NCI-H524 treated with DMSO at 0.1 percent for 48 hours (cell line): ENCODE measurements at regions not wholly inside any gene's neighbourhood (a gene's known extent, or its start where the extent isn't known, plus 50 kb on each side); places are given as distances from the start of the nearest gene placed in this dataset.

Experiments
- DNase-seq: peaks from one replicate; lab custom pipeline; 2025; lab: John Stamatoyannopoulos, UW

DNA sequence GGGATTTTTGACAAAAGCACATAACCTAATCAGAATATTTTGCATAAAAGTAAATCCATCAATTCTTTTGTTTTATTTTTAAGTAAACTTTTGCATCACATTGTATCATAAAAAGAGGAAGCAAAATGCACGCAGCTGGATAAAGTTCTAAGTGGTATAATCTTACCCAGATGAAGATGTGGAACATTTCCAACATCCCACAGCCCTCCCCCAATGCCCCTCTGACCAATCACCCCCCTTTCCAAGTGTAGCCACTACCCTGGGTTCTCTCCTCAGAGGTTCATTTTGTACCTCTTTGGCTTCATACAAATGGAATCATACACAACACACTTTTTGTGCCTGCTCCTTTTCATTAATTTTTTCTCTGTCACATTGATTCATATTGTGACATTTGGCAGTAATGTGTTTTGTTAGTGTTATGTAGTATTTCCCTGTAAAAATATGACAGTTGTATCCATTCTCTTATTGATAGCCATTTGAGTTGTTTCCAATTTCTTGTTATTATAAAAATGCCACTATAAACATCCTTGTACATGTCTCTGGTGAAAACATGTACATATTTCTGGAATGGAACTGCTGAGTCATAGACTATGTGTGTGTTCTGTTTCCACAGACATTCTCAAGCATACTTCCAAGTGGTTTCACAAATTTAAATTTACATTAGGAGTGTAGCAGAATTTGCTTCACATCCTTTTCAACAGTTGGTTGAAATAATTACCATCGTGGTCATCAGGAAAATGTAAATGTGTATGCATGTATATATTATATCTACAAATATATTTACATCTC, 92.9 kb upstream of the SYNDIG1 start:
- no peak for DNase-seq

DNA sequence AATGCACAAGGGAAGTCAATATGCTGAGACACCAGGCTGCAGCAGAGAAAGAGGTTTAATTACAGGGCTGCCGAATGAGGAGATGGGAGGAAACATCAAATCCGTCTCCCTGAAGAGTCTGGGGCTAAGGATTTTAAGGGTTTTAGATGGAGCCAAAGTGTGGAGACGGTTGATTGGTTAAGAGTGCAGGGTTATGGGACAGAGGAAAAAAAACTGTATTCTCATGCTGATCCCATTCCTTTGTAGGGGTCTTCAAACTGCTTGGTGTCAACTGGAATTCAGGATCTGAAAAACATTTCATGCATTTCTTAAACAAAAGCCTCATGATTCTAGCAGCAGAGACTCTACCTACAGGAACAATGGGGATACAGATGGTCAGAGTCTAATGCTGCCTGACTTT, 96.1 kb upstream of the SYNDIG1 start:
- DNase-seq, result no peak

DNA sequence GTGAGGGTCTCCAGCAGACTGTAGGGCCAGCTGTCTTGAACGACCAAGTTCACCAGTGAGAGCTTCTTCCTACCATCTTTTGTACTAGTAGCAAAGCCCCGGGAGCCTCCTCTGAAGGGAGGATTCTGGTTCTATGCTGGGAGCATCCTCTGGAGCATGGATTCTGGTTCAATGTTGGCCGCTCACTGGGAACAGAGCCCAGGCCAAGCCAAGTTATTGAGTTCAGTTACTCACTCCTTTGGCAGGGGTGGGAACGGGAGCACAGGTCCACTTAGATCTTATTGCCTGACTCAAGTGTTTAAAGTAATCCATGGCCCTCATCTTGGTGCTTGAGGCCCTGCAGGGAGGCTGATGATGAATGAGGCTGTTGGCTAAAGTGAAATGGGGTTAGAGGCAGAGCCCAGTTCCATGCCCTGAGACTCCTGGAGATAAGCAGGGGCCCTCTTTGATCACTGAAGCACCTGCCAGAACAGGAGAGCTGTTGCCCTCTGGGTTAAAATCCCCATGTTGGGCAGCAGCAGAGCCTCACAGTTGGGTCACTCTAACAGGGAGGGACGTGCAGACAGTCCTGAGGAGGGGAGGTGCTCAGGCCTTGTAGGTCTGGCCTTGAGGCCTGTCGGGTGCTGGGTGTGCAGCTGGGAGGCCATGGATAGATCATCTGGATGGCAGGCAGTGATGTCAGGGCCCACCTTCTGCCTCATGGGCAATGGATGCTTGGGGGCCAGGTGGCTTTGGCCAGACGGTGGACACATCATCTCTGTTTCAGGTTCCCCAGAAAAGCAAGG, 98.3 kb upstream of the SYNDIG1 start:
- DNase-seq, result no peak

DNA sequence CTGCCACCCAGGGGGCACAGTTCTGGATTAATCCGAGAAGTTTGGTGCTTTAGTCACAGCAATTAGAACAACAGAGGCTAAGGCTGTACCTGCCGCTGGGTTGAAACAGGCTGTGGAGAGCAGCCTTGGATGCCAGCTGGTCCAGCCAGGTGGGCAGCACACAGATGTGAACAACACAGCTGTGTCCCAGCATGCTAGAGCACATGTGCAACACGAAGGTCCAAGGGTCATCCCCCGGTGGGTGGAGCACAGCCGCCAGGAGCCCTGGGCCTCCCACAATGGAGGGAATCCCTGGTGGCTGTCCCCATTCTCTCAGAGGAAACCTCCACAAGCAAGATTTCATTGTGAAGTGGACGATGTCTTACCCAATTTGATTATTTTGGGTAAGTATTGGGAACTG, 99.2 kb upstream of the SYNDIG1 start:
- no peak for DNase-seq

DNA sequence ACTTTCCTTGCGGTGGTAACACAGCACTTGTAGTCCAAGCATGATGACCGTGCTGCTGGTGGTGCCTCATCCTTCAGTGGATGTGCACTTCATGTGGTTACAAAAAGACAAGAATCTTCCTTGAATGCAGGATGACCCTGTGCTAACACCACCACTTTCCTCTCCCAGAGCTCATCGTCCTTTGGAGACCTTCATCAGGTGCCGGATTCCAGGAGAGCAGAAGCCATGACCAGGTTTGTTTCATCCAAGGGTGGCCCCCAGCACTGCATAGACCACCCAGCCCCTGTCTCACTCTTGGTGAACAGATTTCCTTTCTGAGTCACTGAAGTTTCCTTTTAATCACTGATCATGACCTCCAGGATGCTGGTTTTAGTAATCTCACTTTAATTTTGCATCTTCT, 101.2 kb upstream of the SYNDIG1 start:
- DNase-seq, result no peak

DNA sequence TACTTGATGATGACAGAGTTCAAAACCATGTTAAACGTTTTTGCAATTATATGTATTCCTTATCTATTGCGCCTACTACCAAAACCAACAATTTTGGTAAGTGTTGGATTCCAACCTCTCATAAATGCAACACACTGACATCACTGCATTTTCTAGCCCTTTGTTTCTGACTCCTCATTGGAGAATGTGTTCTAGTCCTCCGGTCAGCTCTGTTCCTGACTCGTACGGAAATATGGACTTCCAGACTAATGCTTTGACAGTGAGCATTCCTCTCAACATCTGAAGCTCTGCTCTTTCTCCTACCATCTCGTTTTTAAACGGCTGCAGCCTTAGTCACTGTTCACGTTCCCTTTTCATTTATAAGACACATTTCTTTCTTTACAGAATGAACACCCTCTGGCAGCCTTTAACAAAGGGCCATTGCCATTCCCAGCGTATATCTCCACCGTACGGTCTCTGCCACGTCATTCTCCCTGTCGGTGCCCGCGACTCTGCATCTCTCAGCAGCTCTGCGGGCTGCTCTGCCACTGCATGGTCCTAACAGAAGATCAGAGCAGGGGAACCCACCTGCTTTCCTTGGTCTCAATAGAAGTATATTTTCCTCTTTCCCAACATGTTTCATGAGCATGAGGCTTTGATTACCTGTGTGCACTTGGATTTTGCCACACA, 103.0 kb upstream of the SYNDIG1 start:
- DNase-seq, result no peak

DNA sequence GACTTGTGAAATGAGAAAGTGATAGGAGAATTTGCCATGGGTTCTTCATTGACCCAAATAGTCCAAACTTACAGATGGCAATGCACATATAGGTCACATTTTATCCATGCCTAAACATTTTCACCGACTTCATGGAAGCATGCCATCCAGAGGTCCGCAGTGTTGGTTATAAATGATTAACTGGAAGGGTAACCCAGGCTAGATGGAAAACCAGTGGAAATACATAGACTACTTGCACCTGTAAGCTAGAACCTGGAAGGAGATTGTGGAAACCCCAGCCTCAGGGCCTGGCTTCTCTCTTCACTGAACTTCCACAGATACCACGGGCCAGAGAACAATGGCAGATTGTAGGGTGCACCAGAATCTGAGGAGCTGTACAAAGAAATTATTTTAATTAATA, 103.8 kb upstream of the SYNDIG1 start:
- no peak for DNase-seq

DNA sequence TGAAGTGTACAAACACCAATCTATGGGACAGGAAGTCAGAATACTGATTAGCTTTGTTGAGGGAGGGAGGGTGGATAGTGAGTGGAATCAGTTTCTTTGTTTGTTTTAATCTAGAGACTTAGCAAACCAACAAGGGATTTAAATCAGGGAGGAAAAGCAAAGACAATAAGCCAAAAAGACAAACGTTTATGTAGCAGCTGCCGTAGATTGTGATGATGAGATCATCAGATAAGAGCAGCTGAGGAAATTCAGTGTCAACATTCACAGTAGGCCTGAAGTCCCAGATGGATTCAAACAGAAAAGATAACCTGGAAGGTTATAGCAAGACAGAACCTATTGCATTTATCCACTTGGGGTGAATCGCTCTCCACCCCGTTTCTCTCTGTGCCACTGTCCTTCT, 104.9 kb upstream of the SYNDIG1 start:
- DNase-seq, result no peak

DNA sequence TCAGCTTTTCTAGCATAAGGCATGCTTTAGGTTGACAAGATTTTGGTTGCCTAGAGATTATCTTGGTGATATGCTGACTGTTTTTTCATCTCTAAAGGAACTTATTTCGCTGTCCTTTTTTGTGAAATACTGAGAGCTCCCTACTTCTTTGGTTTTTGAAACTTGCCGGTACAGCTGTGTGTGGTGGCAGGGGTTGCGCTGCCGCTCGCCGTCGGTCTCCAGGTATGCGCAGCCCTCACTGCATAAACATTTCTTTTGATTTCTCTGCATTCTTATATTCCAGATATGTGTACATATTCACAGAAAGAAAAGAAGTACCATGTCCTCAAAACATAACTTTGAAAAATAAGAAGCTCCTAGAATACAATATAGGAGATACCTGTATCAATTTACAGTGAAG, 106.4 kb upstream of the SYNDIG1 start:
- no peak for DNase-seq

DNA sequence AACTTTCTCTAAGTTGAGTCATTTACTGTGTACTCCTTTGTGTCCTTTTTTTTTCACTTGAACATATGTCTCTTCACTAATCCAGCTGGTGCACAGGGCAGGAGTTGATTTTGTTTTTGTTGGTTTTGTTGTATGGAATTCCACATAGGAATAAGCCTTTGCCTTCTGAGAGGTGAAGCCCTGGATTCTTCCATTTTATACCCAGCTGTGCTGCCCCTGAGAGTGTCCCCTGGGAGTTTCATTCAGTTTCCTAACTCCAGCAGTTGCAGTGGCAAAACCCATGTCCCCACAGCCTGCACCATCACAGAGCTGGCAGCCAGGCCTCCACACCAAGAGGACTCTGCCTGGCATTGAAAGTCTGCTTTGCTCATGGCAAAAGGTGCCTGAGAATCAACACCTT, 107.3 kb upstream of the SYNDIG1 start:
- no peak for DNase-seq

DNA sequence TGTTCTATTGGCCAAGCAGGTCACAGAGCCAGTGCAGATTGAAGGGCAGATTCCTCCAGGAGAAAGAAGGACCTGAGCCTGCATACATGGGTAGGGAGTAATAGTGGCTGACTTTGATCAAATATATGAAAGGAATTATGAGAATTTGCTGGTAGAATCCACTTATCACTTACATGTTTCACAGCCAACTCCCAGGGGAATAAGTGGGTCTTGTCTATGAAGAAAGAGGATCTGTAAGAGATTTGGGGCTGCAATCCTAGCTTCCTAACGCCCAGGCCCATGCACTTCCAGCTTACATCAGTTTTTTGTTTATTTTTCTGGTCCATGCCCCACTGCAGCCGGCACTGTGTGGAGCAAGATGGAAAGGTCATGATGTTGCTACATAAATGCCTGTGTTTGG, 107.9 kb upstream of the SYNDIG1 start:
- DNase-seq, result no peak

DNA sequence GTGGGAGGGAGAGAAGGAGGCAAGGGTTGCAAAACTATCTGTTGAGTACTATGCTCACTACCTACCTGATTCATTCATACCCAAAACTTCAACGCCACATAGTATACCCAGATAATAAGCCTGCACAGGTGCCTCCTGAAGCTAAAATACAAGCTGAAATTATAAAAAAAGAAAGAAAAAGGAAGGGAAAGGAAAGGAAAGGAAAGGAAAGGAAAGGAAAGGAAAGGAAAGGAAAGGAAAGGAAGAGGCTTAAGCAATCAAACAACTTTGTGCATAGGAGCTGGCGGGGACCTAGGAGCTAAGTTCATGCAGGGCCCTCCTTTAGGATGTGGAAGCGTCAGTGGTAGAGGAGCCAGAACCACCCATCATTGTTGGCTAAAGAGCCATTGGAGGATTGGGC, 108.9 kb upstream of the SYNDIG1 start:
- no peak for DNase-seq

DNA sequence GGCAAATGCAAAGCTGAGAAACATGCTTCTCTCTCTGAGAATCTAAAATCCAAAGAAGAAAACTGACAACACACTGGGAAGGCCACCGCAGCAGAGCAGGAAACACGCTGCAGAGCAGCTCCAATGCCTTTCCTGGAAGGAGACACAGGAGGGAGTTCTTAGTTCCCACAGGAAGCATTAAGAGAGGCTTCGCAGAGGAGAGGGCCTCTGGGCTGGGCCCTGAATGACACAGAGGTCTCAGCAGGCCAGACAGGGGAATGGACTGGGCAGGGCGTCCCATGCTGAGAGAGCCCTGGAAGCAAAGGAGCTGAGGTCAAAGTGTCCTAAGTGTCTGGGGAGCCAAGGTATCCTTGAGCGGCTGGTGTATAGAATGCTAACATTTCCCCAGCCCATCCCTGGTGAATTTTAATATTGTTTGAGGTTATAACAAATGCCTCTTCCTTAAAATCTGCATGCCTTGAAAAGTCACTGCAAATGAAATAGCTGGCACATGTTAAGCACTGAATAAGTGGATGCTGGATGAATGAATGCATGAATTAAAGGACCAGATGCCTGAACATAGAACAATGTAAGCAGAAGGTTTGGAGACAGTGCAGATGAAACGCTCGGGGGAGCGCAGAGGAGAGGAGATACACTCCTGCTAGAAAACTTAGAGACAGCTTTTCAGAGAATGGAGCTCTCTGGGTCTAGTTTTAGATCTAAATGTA, 110.0 kb upstream of the SYNDIG1 start:
- no peak for DNase-seq

DNA sequence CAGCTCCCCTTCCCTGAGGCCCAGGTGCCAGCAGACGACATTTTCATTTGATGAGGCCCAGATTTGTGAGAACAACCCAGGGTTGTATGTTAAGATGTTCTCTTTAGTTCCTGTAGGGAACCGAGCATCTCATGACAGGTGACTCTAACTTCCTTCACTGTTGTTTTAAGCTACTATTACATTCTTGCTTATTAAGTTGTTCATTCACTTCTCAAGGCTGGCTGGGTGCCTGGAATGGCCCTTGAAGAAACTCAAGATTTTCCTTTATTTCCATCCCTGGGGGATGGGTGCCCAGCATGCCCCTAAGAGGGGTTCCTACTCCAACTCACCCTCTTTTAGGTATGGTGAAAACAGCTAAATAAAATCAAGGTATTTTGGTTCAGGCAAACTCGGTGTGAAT, 111.5 kb upstream of the SYNDIG1 start:
- DNase-seq, result no peak

DNA sequence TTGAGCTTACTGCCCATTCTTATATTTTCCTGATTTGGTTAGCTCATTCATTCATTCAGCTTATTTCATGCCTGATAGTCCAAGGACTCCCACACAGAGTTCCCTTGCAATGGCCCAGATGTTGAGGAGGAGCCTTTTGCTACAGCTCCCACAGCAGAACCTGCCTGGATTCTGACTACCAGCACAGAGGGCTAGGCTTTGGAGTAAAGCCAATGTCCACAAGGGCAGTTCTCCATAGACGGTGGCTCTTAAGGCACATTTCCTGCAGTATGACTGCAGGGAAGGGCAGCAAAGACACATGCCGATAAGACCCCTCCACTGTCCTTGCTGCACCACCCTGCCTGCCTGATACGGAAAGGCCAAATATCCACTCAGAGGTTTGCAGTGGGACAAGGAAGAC, 112.3 kb upstream of the SYNDIG1 start:
- DNase-seq, result no peak

DNA sequence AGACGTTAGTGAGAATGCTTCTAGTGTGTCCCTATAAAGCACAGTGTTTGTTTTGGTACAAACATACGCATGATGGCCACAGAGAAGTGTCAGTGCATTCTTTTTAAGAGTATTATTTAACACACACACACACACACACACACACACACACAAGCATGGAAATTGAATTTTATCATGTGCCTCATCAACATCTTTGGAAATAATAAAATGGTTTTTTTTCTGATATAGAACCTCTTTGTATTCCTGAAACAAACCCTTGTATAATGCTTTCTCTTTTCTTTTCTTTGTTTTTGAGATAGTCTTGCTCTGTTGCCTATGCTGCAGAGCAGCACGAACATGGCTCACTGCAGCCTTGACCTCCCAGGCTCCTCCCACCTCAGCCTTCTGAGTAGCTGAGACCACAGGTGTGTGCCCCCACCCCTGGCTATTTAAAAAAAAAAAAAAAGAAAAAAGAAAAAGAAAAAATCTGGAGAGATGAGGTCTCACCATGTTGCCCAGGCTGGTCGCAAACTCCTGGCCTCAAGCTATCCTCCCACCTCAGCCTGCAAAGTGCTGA, 116.2 kb upstream of the SYNDIG1 start:
- DNase-seq, result no peak

DNA sequence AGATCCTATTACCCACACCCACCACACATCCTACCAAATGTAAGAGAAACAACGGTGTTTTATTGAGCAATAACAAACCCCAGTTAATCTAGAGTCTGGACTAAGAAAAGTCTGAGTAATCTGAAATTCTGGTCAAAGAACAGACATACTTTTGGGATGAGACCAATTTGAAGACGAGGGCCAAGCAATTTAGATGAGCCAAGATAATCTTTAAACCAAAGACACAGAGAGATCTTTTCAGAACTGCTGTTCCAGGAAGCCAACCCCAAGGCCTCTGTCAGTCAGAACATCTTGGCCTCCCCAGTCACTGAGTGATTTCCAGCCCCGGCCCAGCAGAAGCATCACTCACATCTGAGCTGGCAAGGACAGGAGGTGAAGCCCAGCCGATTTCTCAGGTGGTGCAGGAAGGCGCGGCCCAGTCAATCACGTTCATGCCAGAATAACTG, 118.5 kb upstream of the SYNDIG1 start:
- DNase-seq, result no peak

DNA sequence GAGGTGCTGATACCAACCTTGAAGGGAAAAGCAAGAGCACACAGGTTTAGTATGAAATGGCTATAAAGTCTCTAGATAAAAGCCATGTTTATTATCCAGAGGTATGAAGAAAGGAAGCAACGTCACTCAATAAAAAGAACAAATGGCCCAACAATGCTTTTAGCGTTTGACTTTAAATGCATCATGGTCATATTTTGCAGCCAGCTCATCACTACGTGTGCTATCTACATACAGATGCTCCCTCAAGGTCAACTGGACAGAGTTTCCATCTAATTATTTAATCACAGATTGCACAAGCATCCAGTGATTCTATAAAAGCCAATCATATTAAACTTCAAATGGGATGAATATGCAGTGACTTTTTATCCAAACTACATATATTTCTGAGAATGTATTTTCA, 127.6 kb upstream of the SYNDIG1 start:
- DNase-seq, result no peak

DNA sequence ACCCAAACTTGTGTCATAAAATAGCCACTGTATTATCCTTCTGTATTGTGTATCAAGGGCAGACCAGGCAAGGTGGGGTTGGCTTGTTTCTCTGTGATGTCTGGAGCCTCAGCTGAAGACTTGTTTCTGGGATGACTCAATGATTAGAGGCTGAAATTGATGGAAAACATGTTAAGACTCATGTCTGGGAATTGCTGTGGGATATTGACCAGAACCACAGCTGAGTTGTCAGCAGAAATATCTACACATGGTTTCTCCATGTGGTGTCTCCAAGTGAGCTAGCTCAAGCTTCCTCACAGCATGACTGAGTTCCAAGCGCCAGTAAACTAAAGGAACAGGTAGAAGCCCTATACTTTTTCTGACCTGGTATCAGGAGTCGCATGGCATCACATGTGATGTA, 128.5 kb upstream of the SYNDIG1 start:
- no peak for DNase-seq

DNA sequence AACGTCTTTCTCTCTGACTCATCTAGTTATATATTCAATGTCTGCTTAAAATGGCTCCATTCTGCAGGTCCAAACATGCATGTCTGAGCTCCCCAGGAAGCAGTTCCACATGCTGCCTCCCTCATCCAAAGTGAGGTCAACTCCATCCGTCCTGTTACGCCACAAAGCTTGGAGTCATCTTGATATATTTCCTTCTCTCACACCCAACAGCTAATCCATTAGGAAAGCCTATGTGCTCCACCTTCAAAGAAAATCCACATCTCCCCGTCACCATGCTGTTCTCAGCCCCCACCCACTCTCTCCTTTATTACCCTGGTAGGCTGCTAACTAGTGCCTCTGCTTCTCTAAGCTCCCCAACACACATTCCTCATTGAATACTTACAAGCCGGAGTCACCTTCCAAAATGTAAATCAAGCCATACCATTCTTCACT, 130.2 kb upstream of the SYNDIG1 start:
- no peak for DNase-seq

DNA sequence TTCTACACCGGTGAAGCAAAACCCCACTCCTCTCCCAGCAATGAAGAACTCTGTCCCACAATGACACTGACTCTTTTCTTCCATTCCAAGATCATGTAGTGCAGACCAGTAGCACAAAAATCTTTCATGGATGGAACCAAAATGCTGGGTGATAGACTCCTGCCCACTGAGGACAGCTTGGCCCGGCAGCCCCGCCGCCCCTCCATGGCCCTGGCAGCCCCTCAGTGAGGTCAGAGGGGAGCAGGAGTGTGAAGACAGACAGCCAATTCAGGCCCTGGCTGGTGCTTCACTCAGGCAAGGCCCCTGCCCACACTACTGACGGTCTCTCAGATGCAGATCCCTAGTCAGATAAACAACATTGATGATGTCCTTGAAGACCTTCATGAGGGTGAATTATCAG, 131.9 kb upstream of the SYNDIG1 start:
- DNase-seq, result no peak

DNA sequence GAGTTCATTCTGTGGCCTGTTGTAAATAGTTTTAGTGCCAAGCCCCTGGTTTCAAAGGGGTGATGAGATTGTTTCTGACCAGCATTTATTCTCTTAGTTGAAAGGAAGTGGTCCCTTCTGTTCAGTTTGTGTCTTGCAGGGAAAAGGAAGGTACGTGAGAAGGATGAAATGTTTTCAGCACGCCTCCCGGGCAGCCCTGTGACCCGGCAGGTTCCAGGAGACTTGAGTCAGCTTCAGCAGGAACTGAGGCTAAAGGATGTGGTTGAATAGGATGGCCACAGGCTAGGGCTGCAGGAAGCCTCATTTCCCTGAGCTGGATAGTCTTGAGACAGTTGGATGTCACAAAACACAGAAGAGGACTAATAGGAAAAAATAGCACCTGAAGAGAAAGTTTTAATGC, 132.4 kb upstream of the SYNDIG1 start:
- DNase-seq, result no peak
